Ectodermal cell (in vitro differentiated cells): ENCODE measurements at regions not wholly inside any gene's neighbourhood (a gene's known extent, or its start where the extent isn't known, plus 50 kb on each side); places are given as distances from the start of the nearest gene placed in this dataset.

Source experiments
- H3K27ac ChIP-seq: 2 replicates; pipeline ENCODE4 v1.7.0; 2013; ENCODE audit warnings: mild to moderate bottlenecking, low read depth, low read length; ENCODE audit not compliant: insufficient read depth, poor library complexity, severe bottlenecking
- H3K27me3 ChIP-seq: 2 replicates; pipeline ENCODE4 v1.7.0; 2013; ENCODE audit warnings: mild to moderate bottlenecking, low read length; ENCODE audit not compliant: insufficient read depth, control insufficient read depth, poor library complexity, severe bottlenecking
- H3K36me3 ChIP-seq: one replicate; pipeline ENCODE4 v1.7.0; 2013; ENCODE audit warnings: low read length; ENCODE audit not compliant: control insufficient read depth, insufficient read depth
- H3K4me1 ChIP-seq: one replicate; pipeline ENCODE4 v1.7.0; 2013; ENCODE audit warnings: low read length; ENCODE audit not compliant: control insufficient read depth, insufficient read depth
- H3K4me3 ChIP-seq: 2 replicates; pipeline ENCODE4 v1.7.0; 2013; ENCODE audit warnings: low read depth, low read length, control low read depth; ENCODE audit not compliant: insufficient read depth
- H3K9me3 ChIP-seq: 2 replicates; pipeline ENCODE4 v1.7.0; 2013; ENCODE audit warnings: mild to moderate bottlenecking, low read length, moderate library complexity; ENCODE audit not compliant: control insufficient read depth
- WGBS, 2 experiments: methylation state at CpG; one replicate each; pipeline ENCODE4 v1.1.7; 2013; ENCODE audit warnings: missing lambda C conversion rate in 2 of 2; 5-methylcytosine and 5-hydroxymethylcytosine counted together

DNA sequence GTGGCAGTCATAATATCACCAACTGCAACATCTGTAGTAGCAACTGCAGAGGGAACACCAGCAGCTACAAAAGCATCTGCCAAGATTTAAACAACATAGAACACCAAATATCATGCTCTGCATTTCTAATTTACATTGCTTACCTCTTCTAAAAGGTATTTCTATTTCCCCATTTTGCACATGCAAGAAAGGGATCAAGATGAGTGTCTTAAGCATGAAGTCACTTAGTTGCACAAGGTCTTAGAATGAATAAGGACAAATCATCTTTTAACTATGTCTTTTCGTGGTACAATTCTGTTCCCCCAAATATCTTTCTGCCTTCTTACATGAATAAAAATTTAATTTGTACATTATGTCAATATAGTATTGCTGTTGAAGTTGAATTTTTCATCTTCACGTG is 1746.4 kb downstream of the EFNA5 start:
- Histone ChIP-seq H3K9me3 (no peaks in the 10 kb centered on the region), H3K27ac (no peak overlapping the region), H3K27me3 (no peaks in the 10 kb centered on the region), H3K4me3 (no peak overlapping the region), H3K4me1 (no peaks in the 10 kb centered on the region), H3K36me3 (no peaks in the 10 kb centered on the region)
- 100% methylated on average over 1 of the region's 2 CpGs; no CpG with 5 or more reads in 1 of the 2 experiments for WGBS, 2 experiments

DNA sequence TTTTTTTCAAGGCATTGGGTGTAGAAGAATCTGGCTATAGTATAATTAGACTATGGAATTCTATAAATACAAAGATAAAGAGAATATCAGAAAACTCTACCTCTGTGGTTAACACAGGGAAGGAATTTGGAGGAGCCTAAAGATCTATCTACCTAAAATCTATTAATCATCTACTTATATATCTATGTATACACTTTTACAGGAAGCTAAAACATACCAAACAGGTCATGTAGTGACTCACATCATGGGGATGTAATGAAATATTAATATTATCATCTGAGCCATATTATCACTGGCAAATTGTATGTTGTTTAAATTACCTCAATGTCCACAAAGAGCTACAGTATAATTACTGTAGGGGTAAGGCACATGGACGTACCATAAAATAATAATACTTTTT is 1748.2 kb downstream of the EFNA5 start:
- Histone ChIP-seq H3K4me3 (no peak overlapping the region), H3K4me1 (no peaks in the 10 kb centered on the region), H3K36me3 (no peaks in the 10 kb centered on the region), H3K27ac (no peak overlapping the region), H3K9me3 (no peaks in the 10 kb centered on the region), H3K27me3 (no peaks in the 10 kb centered on the region)
- WGBS, 2 experiments, result no CpG with 5 or more reads among the region's 1 CpG

DNA sequence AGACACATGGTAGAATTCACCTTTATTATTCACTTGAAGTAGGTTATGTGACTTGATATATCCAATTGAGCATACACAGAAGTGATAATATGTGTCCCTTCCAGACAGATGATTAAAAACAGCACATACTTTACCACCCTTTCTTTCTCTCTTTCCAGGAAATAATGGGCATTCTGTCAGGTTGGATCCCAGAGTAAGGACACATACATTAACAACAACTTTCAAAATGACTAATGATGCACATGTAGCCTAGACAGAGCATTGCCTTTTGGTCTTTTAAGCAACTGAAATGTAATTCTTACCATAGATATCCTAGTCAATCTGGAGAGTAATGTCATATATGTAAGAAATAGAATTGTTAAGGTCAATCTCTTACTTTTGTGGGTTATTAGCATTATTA is 1748.7 kb downstream of the EFNA5 start:
- Histone ChIP-seq H3K27me3 (no peaks in the 10 kb centered on the region), H3K9me3 (no peaks in the 10 kb centered on the region), H3K36me3 (no peaks in the 10 kb centered on the region), H3K27ac (no peak overlapping the region), H3K4me3 (no peak overlapping the region), H3K4me1 (no peaks in the 10 kb centered on the region)

DNA sequence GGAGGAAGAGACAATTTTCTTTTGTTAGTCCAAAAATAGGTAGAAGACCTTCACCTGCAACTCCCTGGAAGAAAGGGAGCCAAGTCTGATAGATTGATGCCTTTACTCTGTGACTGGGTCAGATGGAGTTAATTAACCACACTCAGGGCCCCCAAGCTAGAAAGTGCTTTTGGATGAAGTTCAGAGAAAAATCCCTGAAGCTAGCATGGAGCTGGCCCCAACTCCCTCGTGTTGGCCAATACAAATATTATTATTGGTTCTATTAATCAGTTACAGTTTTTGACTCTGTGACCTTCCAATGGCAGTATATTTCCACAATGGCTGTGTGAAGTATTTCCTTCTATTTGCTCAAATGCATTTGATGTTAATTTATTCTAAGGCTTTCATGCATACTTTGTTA is 1753.5 kb downstream of the EFNA5 start:
- WGBS, 2 experiments, result no CpG with 5 or more reads among the region's 1 CpG
- no peak overlapping the region for H3K4me3 ChIP-seq
- H3K4me1 ChIP-seq, result no peaks in the 10 kb centered on the region
- no peak overlapping the region for H3K27ac ChIP-seq
- no peaks in the 10 kb centered on the region for H3K9me3 ChIP-seq
- H3K36me3 ChIP-seq, result no peaks in the 10 kb centered on the region
- H3K27me3 ChIP-seq, result no peaks in the 10 kb centered on the region

DNA sequence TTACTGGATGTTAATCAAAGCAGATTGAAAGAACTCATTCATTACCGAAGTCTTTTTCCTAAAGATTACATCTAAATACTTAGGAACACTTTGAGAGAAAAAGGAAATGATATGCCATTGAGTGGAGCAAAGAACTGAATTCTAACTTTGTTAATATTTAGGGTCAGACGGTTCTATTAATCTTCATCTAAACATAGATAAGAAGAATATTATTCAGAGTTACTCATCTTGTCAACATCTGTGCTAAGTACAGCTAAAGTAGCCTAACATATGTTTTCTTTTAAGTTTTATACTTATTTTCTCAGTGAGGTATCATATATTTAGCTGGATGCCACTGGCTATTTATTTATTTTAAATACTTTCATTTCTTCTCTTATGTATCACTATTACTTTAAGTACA is 1763.7 kb downstream of the EFNA5 start:
- H3K27ac ChIP-seq, result no peak overlapping the region
- WGBS, 2 experiments, result 88% methylated on average over 1 of the region's 2 CpGs; no CpG with 5 or more reads in 1 of the 2 experiments
- no peaks in the 10 kb centered on the region for H3K36me3 ChIP-seq
- H3K9me3 ChIP-seq, result no peaks in the 10 kb centered on the region
- no peaks in the 10 kb centered on the region for H3K4me1 ChIP-seq
- no peaks in the 10 kb centered on the region for H3K27me3 ChIP-seq
- no peak overlapping the region for H3K4me3 ChIP-seq

DNA sequence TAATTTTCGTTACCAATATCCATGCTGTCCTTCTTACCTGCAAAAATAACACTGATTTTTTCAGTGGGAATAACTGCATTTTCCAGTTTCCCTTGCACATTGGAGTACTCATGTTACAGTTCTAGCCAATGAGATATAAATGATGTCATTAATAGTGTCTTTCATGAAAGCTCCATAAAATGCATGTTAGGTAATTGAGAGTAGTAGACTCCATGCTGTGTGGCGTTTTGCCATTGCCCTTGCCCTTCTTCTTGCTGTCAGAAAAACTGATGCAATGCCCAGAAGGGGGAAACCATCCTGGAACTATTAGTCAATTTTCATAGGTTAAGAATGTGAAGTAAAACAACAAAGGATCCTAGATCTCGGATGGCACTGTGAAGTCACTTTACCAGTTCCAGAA is 1765.3 kb downstream of the EFNA5 start:
- Histone ChIP-seq H3K27me3 (no peaks in the 10 kb centered on the region), H3K36me3 (no peaks in the 10 kb centered on the region), H3K4me3 (no peak overlapping the region), H3K4me1 (no peaks in the 10 kb centered on the region), H3K27ac (no peak overlapping the region), H3K9me3 (no peaks in the 10 kb centered on the region)
- 96% methylated on average over 2 to 3 of the region's 3 CpGs for WGBS, 2 experiments

DNA sequence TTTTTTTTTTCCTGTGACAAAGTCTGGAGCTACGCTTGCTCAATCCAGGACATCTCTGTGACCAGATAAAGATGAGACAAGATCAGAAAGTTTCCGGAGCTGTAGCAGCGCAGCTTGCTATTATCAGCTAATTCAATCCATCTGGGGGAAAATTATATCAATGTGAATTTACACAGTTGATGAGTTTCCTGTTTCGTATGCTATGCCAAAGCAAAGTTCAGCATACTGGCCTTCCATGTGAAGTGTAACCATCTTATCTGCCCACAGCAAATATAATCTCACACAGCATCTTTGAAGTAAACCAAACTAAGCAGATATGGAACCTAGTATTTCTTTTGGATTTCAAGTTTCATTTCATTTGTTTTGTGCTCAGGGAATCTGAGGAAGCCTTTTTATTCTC is 1767.7 kb downstream of the EFNA5 start:
- no peak overlapping the region for H3K4me3 ChIP-seq
- 90 to 100% methylated on average over 4 of the region's 4 CpGs for WGBS, 2 experiments
- no peaks in the 10 kb centered on the region for H3K4me1 ChIP-seq
- H3K36me3 ChIP-seq, result no peaks in the 10 kb centered on the region
- H3K9me3 ChIP-seq, result no peaks in the 10 kb centered on the region
- no peak overlapping the region for H3K27ac ChIP-seq
- no peaks in the 10 kb centered on the region for H3K27me3 ChIP-seq

DNA sequence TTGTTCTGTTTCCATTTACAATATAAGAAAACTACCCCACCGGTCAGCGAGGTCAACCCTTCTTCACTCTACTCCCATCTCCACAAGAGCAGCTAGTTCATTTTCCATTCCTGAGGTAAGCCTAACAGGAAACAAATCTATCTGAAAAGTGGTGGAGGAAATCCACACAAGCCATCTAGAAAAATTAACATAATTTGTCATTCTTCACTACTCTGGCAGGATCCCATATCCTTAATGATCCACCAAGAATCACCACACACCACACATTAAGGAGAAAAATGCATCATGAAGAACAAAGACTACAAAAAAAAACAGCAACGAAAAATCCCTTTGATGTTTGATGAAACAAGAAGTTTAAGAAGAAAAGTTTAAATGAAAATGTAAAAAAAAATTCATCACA is 1771.0 kb downstream of the EFNA5 start:
- H3K27ac ChIP-seq, result no peak overlapping the region
- H3K9me3 ChIP-seq, result no peaks in the 10 kb centered on the region
- no peak overlapping the region for H3K4me3 ChIP-seq
- no peaks in the 10 kb centered on the region for H3K36me3 ChIP-seq
- WGBS, 2 experiments, result 96 to 100% methylated on average over 2 of the region's 3 CpGs
- H3K27me3 ChIP-seq, result no peaks in the 10 kb centered on the region
- H3K4me1 ChIP-seq, result no peaks in the 10 kb centered on the region

DNA sequence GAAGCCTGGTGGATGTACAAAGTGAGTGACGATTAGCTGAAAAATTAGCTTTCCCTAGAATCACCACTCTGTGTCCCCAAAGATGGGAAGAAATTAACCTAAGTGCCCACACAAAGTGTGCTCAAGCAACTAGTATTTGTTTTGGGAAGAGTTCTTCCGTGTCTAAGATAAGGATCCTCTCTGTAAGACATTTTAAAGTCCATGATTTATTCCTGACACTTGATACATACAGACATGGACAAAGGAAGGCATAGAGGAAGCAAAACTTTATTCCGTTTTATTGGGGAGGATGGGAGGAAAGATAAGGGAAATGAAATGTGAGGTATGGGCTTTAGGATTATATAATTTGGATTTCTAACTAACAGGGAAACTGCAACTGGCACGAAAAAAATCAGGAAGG is 1772.6 kb downstream of the EFNA5 start:
- Histone ChIP-seq H3K4me3 (no peak overlapping the region), H3K9me3 (no peaks in the 10 kb centered on the region), H3K27ac (no peak overlapping the region), H3K36me3 (no peaks in the 10 kb centered on the region), H3K4me1 (no peaks in the 10 kb centered on the region), H3K27me3 (no peaks in the 10 kb centered on the region)
- WGBS, 2 experiments, result 93 to 97% methylated on average over 3 to 4 of the region's 4 CpGs

DNA sequence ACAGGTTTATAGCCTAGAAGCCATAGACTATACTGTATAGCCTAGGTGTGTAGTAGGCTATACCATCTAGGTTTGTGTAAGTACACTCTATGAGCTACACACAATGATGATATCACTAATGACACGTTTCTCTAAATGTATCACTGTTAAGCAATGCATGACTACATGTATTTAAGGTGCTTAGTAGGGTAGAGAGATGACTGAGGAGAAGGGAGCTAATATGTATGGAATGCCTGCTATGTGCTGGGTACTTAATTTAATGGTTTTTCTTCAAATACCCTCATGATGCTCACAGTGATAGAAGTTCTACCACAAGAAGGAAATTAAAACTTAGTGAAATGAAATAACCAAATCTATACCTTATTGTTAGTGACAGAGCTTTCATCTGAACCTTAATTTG is 1785.5 kb downstream of the EFNA5 start:
- WGBS, 2 experiments, result no CpG with 5 or more reads among the region's 1 CpG
- no peaks in the 10 kb centered on the region for H3K36me3 ChIP-seq
- no peak overlapping the region for H3K27ac ChIP-seq
- H3K9me3 ChIP-seq, result no peaks in the 10 kb centered on the region
- no peaks in the 10 kb centered on the region for H3K4me1 ChIP-seq
- no peak overlapping the region for H3K4me3 ChIP-seq
- H3K27me3 ChIP-seq, result no peaks in the 10 kb centered on the region

DNA sequence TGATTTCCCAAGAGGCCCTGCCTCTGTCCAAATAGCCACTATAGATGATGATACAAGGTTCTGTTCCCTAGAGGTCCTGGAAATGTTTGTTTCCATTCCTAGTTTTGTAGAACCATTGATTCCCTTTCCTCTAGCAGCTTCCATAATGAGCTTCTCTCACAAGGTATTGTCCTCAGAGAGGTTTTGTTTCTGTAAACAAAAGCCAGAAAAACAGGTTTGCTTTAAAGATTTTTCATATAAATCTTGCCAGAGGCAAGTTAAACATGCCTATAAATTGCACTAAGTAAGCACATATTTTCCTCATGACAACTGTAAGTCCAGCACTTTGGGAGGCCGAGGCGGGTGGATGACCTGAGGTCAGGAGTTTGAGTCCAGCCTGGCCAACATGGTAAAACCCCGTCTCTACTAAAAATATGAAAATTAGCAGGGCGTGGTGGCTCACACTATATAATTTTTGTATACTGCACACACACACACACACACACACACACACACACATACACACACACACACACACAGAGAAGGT is 1787.7 kb downstream of the EFNA5 start:
- no peaks in the 10 kb centered on the region for H3K36me3 ChIP-seq
- 95 to 97% methylated on average over 4 of the region's 4 CpGs for WGBS, 2 experiments
- no peak overlapping the region for H3K27ac ChIP-seq
- no peaks in the 10 kb centered on the region for H3K9me3 ChIP-seq
- H3K4me1 ChIP-seq, result no peaks in the 10 kb centered on the region
- no peaks in the 10 kb centered on the region for H3K27me3 ChIP-seq
- no peak overlapping the region for H3K4me3 ChIP-seq
